IMR-90 (cell line): ENCODE measurements at regions not wholly inside any gene's neighbourhood (a gene's known extent, or its start where the extent isn't known, plus 50 kb on each side); places are given as distances from the start of the nearest gene placed in this dataset.

Experiments
- ATAC-seq: fragments of 200-7000 bp; cut with Tn5 transposase; 2 replicates; pipeline ENCODE4 v1.9.1; 2020; ENCODE audit warnings: low read depth, mild to moderate bottlenecking, moderate library complexity
- BruUV-seq: library from RNA; stranded (reverse); fragments of 400-500 nt; replicated peaks from 2 replicates; lab custom pipeline; 2021; lab: Mats Ljungman, UMichigan
- CTCF ChIA-PET: fragments of 300-600 bp; formaldehyde crosslinking; extraction: SDS; loops from one replicate; lab custom pipeline; 2021; ENCODE audit warnings: antibody characterized with exemption; lab: Yijun Ruan, JAX
- POLR2A ChIA-PET: fragments of 300-600 bp; sonication (Branson Sonifier 250); formaldehyde crosslinking; loops from one replicate; lab custom pipeline; 2022; ENCODE audit warnings: antibody characterized with exemption; ENCODE audit not compliant: unreplicated experiment; lab: Charles Lee
- DNase-seq: peaks from one replicate; pipeline ENCODE4 v3.0.0; 2013
- H2AFZ ChIP-seq: replicated peaks from 2 replicates; pipeline ENCODE3; 2013; ENCODE audit warnings: low read length, mild to moderate bottlenecking; ENCODE audit not compliant: poor library complexity
- H2AK5ac ChIP-seq: 2 replicates; pipeline ENCODE4 v1.6.1; 2013; ENCODE audit warnings: low read depth, low read length, inconsistent platforms
- H2AK9ac ChIP-seq: replicated peaks from 2 replicates; pipeline ENCODE3; 2013; ENCODE audit warnings: mild to moderate bottlenecking, low read depth, low read length, moderate library complexity; ENCODE audit not compliant: poor library complexity
- H2BK120ac ChIP-seq: 2 replicates; pipeline ENCODE4 v1.6.1; 2013; ENCODE audit warnings: low read depth, low read length, inconsistent platforms
- H2BK15ac ChIP-seq: 3 replicates; pipeline ENCODE4 v1.6.1; 2013; ENCODE audit warnings: low read depth, low read length, inconsistent platforms
- H2BK20ac ChIP-seq: 2 replicates; pipeline ENCODE4 v1.6.1; 2013; ENCODE audit warnings: low read depth, mild to moderate bottlenecking, inconsistent platforms, low read length, moderate library complexity
- H2BK5ac ChIP-seq: 2 replicates; pipeline ENCODE4 v1.6.1; 2013; ENCODE audit warnings: mild to moderate bottlenecking, low read depth, low read length, inconsistent platforms; ENCODE audit not compliant: poor library complexity, severe bottlenecking
- H3K14ac ChIP-seq: replicated peaks from 2 replicates; pipeline ENCODE4 v1.6.1; 2013; ENCODE audit warnings: low read depth, low read length, inconsistent platforms
- H3K18ac ChIP-seq: 2 replicates; pipeline ENCODE4 v1.6.1; 2013; ENCODE audit warnings: low read depth, low read length, control low read depth
- H3K23ac ChIP-seq: 2 replicates; pipeline ENCODE4 v1.6.1; 2013; ENCODE audit warnings: low read depth, low read length, inconsistent platforms
- H3K27ac ChIP-seq: 2 replicates; pipeline ENCODE4 v1.5.1; 2013; ENCODE audit warnings: mild to moderate bottlenecking, control low read depth, low read length; ENCODE audit not compliant: insufficient read depth
- H3K27me3 ChIP-seq: 2 replicates; pipeline ENCODE4 v1.6.1; 2013; ENCODE audit warnings: low read length; ENCODE audit not compliant: control insufficient read depth, insufficient read depth
- H3K36me3 ChIP-seq: 2 replicates; pipeline ENCODE4 v1.6.1; 2013; ENCODE audit warnings: low read length, mixed read lengths; ENCODE audit not compliant: control insufficient read depth, insufficient read depth
- H3K4ac ChIP-seq: 2 replicates; pipeline ENCODE4 v1.6.1; 2013; ENCODE audit warnings: low read depth, low read length, inconsistent platforms
- H3K4me1 ChIP-seq: 2 replicates; pipeline ENCODE4 v1.6.1; 2013; ENCODE audit warnings: low read length, mixed read lengths; ENCODE audit not compliant: control insufficient read depth, insufficient read depth
- H3K4me2 ChIP-seq: 2 replicates; pipeline ENCODE4 v1.6.1; 2013; ENCODE audit warnings: low read depth, mild to moderate bottlenecking, control low read depth, low read length, moderate library complexity
- H3K4me3 ChIP-seq: 2 replicates; pipeline ENCODE4 v1.5.1; 2013; ENCODE audit warnings: low read depth, mild to moderate bottlenecking, control low read depth, low read length, moderate library complexity; ENCODE audit not compliant: insufficient read depth
- H3K56ac ChIP-seq: 2 replicates; pipeline ENCODE4 v1.6.1; 2013; ENCODE audit warnings: low read length, inconsistent platforms; ENCODE audit not compliant: insufficient read depth; ENCODE audit errors: extremely low read depth
- H3K79me1 ChIP-seq, 2 experiments: 2 replicates each; pipeline ENCODE4 v1.6.1; 2013; ENCODE audit warnings: low read length in 2 of 2, inconsistent platforms in 1 of 2, low read depth in 1 of 2
- H3K9ac ChIP-seq: 2 replicates; pipeline ENCODE4 v1.6.1; 2013; ENCODE audit warnings: low read depth, low read length, control low read depth
- H3K9me1 ChIP-seq: 2 replicates; pipeline ENCODE4 v1.6.1; 2013; ENCODE audit warnings: low read length, inconsistent platforms; ENCODE audit not compliant: insufficient read depth
- H3K9me3 ChIP-seq: 2 replicates; pipeline ENCODE4 v1.6.1; 2013; ENCODE audit warnings: low read length; ENCODE audit not compliant: control insufficient read depth, insufficient read depth
- H4K20me1 ChIP-seq: 2 replicates; pipeline ENCODE4 v1.6.1; 2013; ENCODE audit warnings: low read length, inconsistent platforms; ENCODE audit not compliant: insufficient read depth
- H4K5ac ChIP-seq: 2 replicates; pipeline ENCODE4 v1.6.1; 2013; ENCODE audit warnings: mild to moderate bottlenecking, low read depth, low read length, control low read depth
- H4K8ac ChIP-seq, 2 experiments: 2 replicates each; pipeline ENCODE4 v1.6.1; 2013; ENCODE audit warnings: low read depth in 2 of 2, low read length in 2 of 2, control low read depth in 1 of 2, inconsistent platforms in 1 of 2
- H4K91ac ChIP-seq: 2 replicates; pipeline ENCODE4 v1.6.1; 2013; ENCODE audit warnings: low read depth, low read length, inconsistent platforms; ENCODE audit not compliant: insufficient read depth
- BHLHE40 ChIP-seq: fragments of 150-350 bp; IDR thresholded peaks from 2 replicates; pipeline ENCODE4 v1.6.1; 2016; ENCODE audit warnings: mild to moderate bottlenecking, low read depth, low read length
- CHD1 ChIP-seq: IDR thresholded peaks from 2 replicates; pipeline ENCODE4 v1.6.1; 2012; ENCODE audit warnings: low read depth, low read length, improper control_type of control experiment
- CTCF ChIP-seq: conservative IDR thresholded peaks from 2 replicates; pipeline ENCODE4 v1.5.1; 2012; ENCODE audit warnings: mild to moderate bottlenecking, low read depth, low read length, improper control_type of control experiment
- ELK1 ChIP-seq: fragments of 150-350 bp; IDR thresholded peaks from 2 replicates; pipeline ENCODE4 v1.6.1; 2016; ENCODE audit warnings: low read depth, mild to moderate bottlenecking, low read length, moderate library complexity, borderline replicate concordance
- FOS ChIP-seq: fragments of 150-350 bp; IDR thresholded peaks from 2 replicates; pipeline ENCODE4 v1.6.1; 2016; ENCODE audit warnings: low read depth, low read length
- MAFK ChIP-seq: IDR thresholded peaks from 2 replicates; pipeline ENCODE4 v1.6.1; 2012; ENCODE audit warnings: low read depth, low read length, improper control_type of control experiment
- MAZ ChIP-seq: IDR thresholded peaks from 2 replicates; pipeline ENCODE4 v1.6.1; 2012; ENCODE audit warnings: low read depth, mild to moderate bottlenecking, low read length, improper control_type of control experiment, moderate library complexity, borderline replicate concordance
- MXI1 ChIP-seq: IDR thresholded peaks from 2 replicates; pipeline ENCODE4 v1.6.1; 2012; ENCODE audit warnings: low read depth, mild to moderate bottlenecking, low read length, moderate library complexity, borderline replicate concordance
- POLR2A ChIP-seq: IDR thresholded peaks from 2 replicates; pipeline ENCODE4 v1.6.1; 2012; ENCODE audit warnings: mild to moderate bottlenecking, low read depth, low read length
- RAD21 ChIP-seq: IDR thresholded peaks from 2 replicates; pipeline ENCODE4 v1.6.1; 2012; ENCODE audit warnings: low read length, improper control_type of control experiment
- RFX5 ChIP-seq: IDR thresholded peaks from 2 replicates; pipeline ENCODE4 v1.8.0; 2012; ENCODE audit warnings: low read depth, mild to moderate bottlenecking, low read length, moderate library complexity
- SMC3 ChIP-seq: fragments of 150-350 bp; IDR thresholded peaks from 2 replicates; pipeline ENCODE4 v1.6.1; 2016; ENCODE audit warnings: low read depth, mild to moderate bottlenecking, antibody characterized with exemption, low read length, moderate library complexity
- WGBS, 2 experiments: methylation state at CpG; one replicate each; pipeline versions ENCODE4 v1.1.5 to v1.1.7; 2013; ENCODE audit warnings: missing lambda C conversion rate in 2 of 2; ENCODE audit not compliant: insufficient read length in 1 of 2; ENCODE audit errors: extremely low coverage in 2 of 2; 5-methylcytosine and 5-hydroxymethylcytosine counted together
- dilution Hi-C: fragments of 300-500 bp; cut with HindIII; formaldehyde crosslinking; loops from one replicate; pipeline ENCODE4 v1.14.3; 2018; ENCODE audit warnings: low sequenced_read_pairs; ENCODE audit not compliant: unreplicated experiment
- in situ Hi-C: fragments of 300-500 bp; cut with MboI; formaldehyde crosslinking; loops from 3 replicates; pipeline ENCODE4 v1.14.3; 2019; ENCODE audit warnings: low sequenced_read_pairs, inconsistent platforms, mixed read lengths
- intact Hi-C: fragments of 100-400 bp; cut with micrococcal nuclease; formaldehyde crosslinking; loops from 2 replicates; pipeline ENCODE4 v1.10.0; 2022

- Histone ChIP-seq H3K9me3 (no peaks in the 10 kb centered on the region), H2AK9ac (no peak overlapping the region), H3K4me1 (no peaks in the 10 kb centered on the region), H2BK120ac (no peak overlapping the region), H2BK20ac (no peak overlapping the region), H3K36me3 (no peaks in the 10 kb centered on the region), H4K91ac (no peak overlapping the region), H3K14ac (no peak overlapping the region), H3K4ac (no peak overlapping the region), H4K8ac (no peak overlapping the region), H4K20me1 (no peaks in the 10 kb centered on the region), H3K27me3 (no peaks in the 10 kb centered on the region), H3K27ac (no peak overlapping the region), H2AK5ac (no peak overlapping the region), H3K9ac (no peak overlapping the region), H2AFZ (no peak overlapping the region), H3K4me2 (no peak overlapping the region), H3K23ac (no peak overlapping the region), H3K18ac (no peak overlapping the region), H3K79me1 (no peaks in the 10 kb centered on the region), H3K9me1 (no peaks in the 10 kb centered on the region), H2BK15ac (no peak overlapping the region), H3K4me3 (no peak overlapping the region), H4K5ac (no peak overlapping the region), H3K56ac (no peak overlapping the region), H2BK5ac (no peak overlapping the region)
- dilution Hi-C loops (no loop called here), in situ Hi-C loops (no loop called here), intact Hi-C loops (no loop called here)
- ChIA-PET CTCF (no interaction called here), POLR2A (no interaction called here)
- no peak for ATAC-seq
- DNase-seq = no peak
- no TSS peak for BruUV-seq
- WGBS, 2 experiments = no CpG with 5 or more reads among the region's 1 CpG
- TF ChIP-seq CTCF (no peak), RFX5 (no peak), BHLHE40 (no peak), POLR2A (no peak), RAD21 (no peak), CHD1 (no peak), MAZ (no peak), SMC3 (no peak), MXI1 (no peak), MAFK (no peak), ELK1 (no peak), FOS (no peak)
These were observed 130.1 kb upstream of the COX10 start for GRCh38 chr17:13939222-13939621.
